ENCODE measurements at regions not wholly inside any gene's neighbourhood (a gene's known extent, or its start where the extent isn't known, plus 50 kb on each side); places are given as distances from the start of the nearest gene placed in this dataset.
"Not testable (repeated sequence)": the region's sequence is repeated elsewhere in the genome, so short reads cannot be mapped to it uniquely, and the experiment has no call there.

GRCh38 chr16:56029026-56029425 is 153.9 kb upstream of the CES5A start:
- intact Hi-C loops (cut with DNase I): no loop called here
- DNase-seq: no peak

DNA sequence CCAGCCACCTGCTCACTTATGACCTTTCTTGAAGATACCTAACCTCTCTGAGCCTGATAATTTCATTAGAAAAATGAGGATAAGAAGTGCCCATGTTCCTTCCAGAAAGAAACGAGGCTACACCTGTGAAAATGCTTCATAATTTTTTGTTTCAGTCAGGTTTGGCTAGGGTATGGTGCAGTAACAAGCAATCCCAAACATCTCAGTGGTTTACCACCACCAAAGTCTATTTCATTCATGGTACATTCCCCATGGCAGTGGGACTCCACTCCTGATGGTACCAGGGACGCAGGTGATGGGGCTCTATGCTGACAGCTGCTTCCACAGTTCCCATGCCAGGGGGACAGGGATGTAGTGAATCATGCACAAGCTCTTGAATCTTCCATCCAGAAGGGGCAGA is 147.6 kb upstream of the CES5A start:
- intact Hi-C loops (cut with DNase I): no loop called here
- DNase-seq: no peak

DNA sequence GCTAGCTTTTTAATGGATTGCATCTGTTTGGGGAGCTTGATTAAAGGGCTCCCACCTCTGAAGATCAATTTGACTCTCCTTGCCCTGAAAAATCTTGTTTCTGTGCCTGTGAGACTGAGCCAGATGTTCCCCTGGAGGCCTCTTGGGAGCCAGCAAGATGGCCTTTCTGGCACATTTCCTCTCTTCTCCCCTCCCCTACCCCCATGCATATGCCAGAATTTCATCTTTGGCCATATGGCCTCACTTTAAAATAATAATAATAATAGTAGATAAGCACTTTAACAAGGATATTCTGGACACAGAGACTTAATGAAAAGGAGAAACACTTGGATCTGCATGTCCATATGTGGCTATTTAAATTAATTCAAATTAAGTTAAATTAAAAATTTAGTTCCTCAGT is 144.1 kb upstream of the CES5A start:
- intact Hi-C loops (cut with DNase I): no loop called here
- no peak for DNase-seq

- intact Hi-C loops (cut with DNase I): no loop called here
- peak in 2 of 10 donors; percentile 21 to 37 for DNase-seq
Observed at GRCh38 chr16:56013962-56014552, 138.9 kb upstream of the CES5A start.

GRCh38 chr16:56012482-56012811 is 137.3 kb upstream of the CES5A start:
- DNase-seq: no peak
- intact Hi-C loops (cut with DNase I): no loop called here

GRCh38 chr16:56011808-56012481 is 136.8 kb upstream of the CES5A start:
- no peak for DNase-seq
- intact Hi-C loops (cut with DNase I): no loop called here

DNA sequence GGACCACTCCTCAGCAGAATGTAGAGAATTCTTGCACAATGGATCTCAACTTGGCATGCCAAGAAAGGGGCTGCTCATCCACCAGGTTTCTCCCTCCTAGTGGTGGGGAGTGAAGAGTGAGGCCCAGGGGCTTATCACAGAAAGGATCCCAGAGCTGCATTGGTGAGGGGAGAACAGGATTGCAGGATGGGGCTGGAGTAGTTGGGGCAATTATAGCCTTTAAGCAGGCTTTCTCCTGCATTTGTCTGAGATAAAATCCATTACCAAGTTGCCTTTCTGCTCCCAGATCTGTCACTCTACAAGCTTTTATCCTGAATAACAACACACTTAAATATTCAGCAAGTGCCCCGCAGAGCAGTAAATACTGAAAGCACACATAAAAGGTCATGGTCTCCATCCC is 130.8 kb upstream of the CES5A start:
- intact Hi-C loops (cut with DNase I): no loop called here
- no peak for DNase-seq

DNA sequence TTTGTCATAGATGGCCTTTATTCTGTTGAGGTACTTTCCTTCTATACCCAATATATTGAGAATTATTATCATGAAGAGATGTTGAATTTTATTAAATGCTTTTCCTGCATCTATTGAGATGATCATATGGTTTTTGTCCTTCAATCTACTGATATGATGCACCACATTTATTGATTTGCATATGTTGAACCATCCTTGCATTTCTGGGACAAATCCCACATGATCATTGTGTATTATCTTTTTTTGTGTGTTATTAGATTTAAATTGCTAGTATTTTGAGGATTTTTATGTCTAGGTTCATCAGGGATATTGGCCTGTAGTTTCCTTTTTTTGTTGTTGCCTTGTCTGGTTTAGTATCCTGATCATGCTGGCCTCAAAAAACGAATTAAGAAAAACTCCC is 124.5 kb upstream of the CES5A start:
- intact Hi-C loops (cut with DNase I): no loop called here
- DNase-seq: no peak

- DNase-seq: no peak
- intact Hi-C loops (cut with DNase I): no loop called here
Observed at GRCh38 chr16:55993088-55993487, 117.9 kb upstream of the CES5A start.

DNA sequence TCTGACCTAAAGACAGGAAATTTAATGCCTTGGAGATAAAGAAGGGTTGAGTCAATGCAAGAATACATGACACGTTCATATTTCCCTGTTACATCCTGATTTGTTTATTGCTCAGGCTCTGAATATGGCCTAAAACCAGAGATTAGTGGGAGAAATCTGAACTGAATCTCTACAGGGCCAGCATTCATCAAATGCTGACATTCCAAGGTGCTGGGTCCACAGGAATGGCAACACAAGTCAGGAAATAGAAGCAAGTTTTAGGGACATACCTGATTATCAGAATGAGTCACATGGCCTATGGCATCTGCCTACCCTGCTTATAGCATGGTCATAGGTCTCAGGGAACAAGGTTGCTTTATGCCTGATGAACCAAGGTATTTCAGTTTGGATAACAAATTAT is 117.4 kb upstream of the CES5A start:
- DNase-seq: no peak
- intact Hi-C loops (cut with DNase I): no loop called here

DNA sequence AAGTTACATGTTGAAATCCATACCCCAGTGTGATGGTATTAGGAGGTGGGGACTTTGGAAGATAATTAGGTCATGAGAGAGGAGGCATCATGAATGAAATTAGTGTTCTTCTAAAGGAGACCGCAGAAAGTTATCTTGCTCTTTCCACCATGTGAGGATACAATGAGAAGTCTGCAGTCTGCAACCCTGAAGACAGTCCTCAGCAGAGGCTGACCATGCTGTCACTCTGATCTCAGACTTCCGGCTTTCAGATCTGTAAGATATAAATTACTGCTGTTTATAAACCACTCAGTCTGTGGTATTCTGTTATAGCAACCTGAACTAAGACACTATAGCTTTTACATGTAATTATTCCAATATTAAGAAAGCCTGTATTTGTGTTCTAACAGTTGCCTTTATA is 116.7 kb upstream of the CES5A start:
- intact Hi-C loops (cut with DNase I): no loop called here
- no peak for DNase-seq

- intact Hi-C loops (cut with DNase I): no loop called here
- DNase-seq: peak in 1 of 10 donors; percentile 65
Observed at GRCh38 chr16:55989569-55989907, 114.4 kb upstream of the CES5A start.

GRCh38 chr16:55988850-55989568 is 113.8 kb upstream of the CES5A start:
- intact Hi-C loops (cut with DNase I): not testable (repeated sequence)
- peak in 2 of 10 donors; percentile 66 to 71 for DNase-seq

DNA sequence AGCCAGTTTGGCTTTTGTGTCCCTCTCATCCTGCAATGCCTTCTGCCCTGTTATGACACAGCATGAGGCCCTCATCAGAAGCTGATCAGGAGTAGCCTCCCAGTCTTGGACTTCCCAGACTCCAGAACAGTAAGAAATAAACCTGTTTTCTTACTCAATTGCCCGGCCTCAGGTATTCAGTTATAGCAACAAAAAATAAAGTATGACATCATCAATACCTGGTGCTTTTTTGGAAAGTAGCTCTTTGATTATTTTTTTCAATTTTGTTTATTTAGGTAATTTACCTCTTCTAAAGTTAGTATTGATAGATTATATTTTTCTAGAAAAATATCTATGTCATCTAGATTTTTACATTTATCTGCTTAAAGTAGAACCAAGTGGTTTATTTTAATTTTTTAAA is 112.8 kb upstream of the CES5A start:
- intact Hi-C loops (cut with DNase I): no loop called here
- no peak for DNase-seq

GRCh38 chr16:55982597-55982996 is 107.4 kb upstream of the CES5A start:
- intact Hi-C loops (cut with DNase I): no loop called here
- DNase-seq: no peak

- intact Hi-C loops (cut with DNase I): no loop called here
- no peak for DNase-seq
Observed at GRCh38 chr16:55981557-55981956, 106.4 kb upstream of the CES5A start.

GRCh38 chr16:55976815-55977214 is 101.6 kb upstream of the CES5A start:
- no peak for DNase-seq
- intact Hi-C loops (cut with DNase I): no loop called here

DNA sequence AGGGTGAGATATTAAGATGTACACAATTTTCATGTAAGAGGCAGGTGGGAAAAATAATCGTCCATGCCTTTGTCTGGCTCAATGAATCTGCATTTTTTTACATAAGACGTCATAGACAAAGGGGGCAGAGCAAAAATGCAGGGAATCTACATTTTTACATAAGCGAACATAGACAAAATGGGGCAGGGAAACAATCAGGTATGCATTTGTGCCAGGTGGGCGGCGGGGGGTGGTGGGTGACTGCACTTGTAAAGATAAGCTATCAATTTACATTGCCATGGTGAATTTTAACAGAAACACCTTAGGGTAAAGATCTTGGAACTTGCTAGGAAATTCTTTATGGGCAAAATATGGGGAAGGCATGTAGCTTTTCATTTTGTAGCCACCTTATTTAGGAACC is 96.3 kb upstream of the CES5A start:
- no peak for DNase-seq
- intact Hi-C loops (cut with DNase I): no loop called here

GRCh38 chr16:55968221-55968620 is 93.0 kb upstream of the CES5A start:
- intact Hi-C loops (cut with DNase I): no loop called here
- DNase-seq: no peak

GRCh38 chr16:55964923-55965475 is 89.8 kb upstream of the CES5A start:
- intact Hi-C loops (cut with DNase I): no loop called here
- DNase-seq: no peak

DNA sequence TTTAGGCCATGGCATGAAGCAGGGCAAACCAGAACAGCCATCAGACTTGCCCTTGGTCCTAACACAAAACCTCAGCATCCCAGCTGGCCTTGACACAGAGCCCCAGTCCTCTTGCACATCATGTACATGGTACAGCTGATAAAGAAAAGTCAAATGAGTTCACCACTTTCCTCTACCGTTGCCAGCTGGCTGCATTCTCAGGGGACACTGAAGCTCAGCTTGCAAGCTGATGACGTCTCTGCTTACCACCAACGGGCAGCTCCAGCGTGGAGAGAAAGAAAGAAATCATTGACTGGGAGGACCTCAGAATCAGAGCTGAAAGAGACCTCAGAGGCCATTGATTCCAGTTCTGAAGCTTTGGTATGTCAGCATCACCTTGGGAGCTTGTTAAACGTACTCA is 80.7 kb upstream of the CES5A start:
- DNase-seq: peak in 6 of 10 donors; percentile 14 to 90 (median 42)
- intact Hi-C loops (cut with DNase I): no loop called here

DNA sequence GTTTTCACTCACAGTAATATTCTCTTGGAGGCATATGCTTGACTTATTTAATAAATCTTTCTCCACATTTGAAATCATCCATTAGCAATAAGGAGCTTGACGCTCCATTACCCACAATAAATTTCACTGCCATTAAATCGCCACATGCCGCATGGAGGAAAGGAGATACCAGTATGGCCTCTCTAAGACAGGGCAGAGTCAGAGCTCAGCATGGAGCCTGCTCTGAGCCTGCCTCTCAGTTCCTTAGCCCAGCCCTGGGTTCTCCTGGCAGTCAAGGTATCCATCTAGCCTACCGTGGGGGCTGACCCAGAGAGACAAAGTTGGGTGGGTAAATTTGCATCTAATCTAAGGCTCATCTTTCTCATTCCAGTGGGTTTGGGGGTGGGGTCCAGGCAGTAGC is 80.3 kb upstream of the CES5A start:
- intact Hi-C loops (cut with DNase I): no loop called here
- DNase-seq: no peak

Data from posterior cingulate gyrus (tissue), 11 donors.